ENCODE measurements at regions not wholly inside any gene's neighbourhood (a gene's known extent, or its start where the extent isn't known, plus 50 kb on each side); places are given as distances from the start of the nearest gene placed in this dataset.
"Not testable (repeated sequence)": the region's sequence is repeated elsewhere in the genome, so short reads cannot be mapped to it uniquely, and the experiment has no call there.

GRCh38 chr2:175847128-175847527 lies 154.9 kb downstream of the LNPK start:
- peaks cover 9% of the 10 kb centered on the region for H3K27me3 Mint-ChIP-seq (ENCODE audit: low read depth, poor library complexity)
- no peak for DNase-seq
- H3K4me1 Mint-ChIP-seq: peaks cover 7% of the 10 kb centered on the region
- H3K36me3 Mint-ChIP-seq (ENCODE audit: low read depth): no peaks in the 10 kb centered on the region
- no peak for TF ChIP-seq CTCF (IDR thresholded peaks at IDR 0.05)
- no peak overlapping the region for H3K4me3 Mint-ChIP-seq
- no peak overlapping the region for H3K27ac Mint-ChIP-seq
- no peaks in the 10 kb centered on the region for H3K9me3 Mint-ChIP-seq

- Mint-ChIP-seq H3K27ac (no peak overlapping the region), H3K9me3 (peaks cover 5% of the 10 kb centered on the region), H3K4me1 (no peaks in the 10 kb centered on the region), H3K27me3 (ENCODE audit: low read depth, poor library complexity) (peaks cover 12% of the 10 kb centered on the region), H3K36me3 (ENCODE audit: low read depth) (no peaks in the 10 kb centered on the region), H3K4me3 (no peak overlapping the region)
- no peak for DNase-seq
- TF ChIP-seq CTCF (IDR thresholded peaks at IDR 0.05): no peak
Measured at GRCh38 chr2:175844169-175844568, 157.9 kb downstream of the LNPK start.

GRCh38 chr2:175843625-175844024 lies 158.4 kb downstream of the LNPK start:
- DNase-seq: no peak
- H3K9me3 Mint-ChIP-seq: peaks cover 5% of the 10 kb centered on the region
- TF ChIP-seq CTCF (IDR thresholded peaks at IDR 0.05): no peak
- H3K27me3 Mint-ChIP-seq (ENCODE audit: low read depth, poor library complexity): peaks cover 16% of the 10 kb centered on the region
- no peaks in the 10 kb centered on the region for H3K36me3 Mint-ChIP-seq (ENCODE audit: low read depth)
- H3K4me1 Mint-ChIP-seq: no peaks in the 10 kb centered on the region
- no peak overlapping the region for H3K27ac Mint-ChIP-seq
- H3K4me3 Mint-ChIP-seq: no peak overlapping the region

- no peaks in the 10 kb centered on the region for H3K4me1 Mint-ChIP-seq
- H3K9me3 Mint-ChIP-seq: peaks cover 5% of the 10 kb centered on the region
- no peak overlapping the region for H3K4me3 Mint-ChIP-seq
- H3K27me3 Mint-ChIP-seq (ENCODE audit: low read depth, poor library complexity): peaks cover 16% of the 10 kb centered on the region
- no peaks in the 10 kb centered on the region for H3K36me3 Mint-ChIP-seq (ENCODE audit: low read depth)
- TF ChIP-seq CTCF (IDR thresholded peaks at IDR 0.05): no peak
- DNase-seq: no peak
- H3K27ac Mint-ChIP-seq: no peak overlapping the region
Measured at GRCh38 chr2:175842996-175843395, 159.1 kb downstream of the LNPK start.

- not testable (repeated sequence) for H3K4me1 Mint-ChIP-seq; H3K36me3 Mint-ChIP-seq (ENCODE audit: low read depth); DNase-seq; H3K27ac Mint-ChIP-seq; H3K4me3 Mint-ChIP-seq; H3K9me3 Mint-ChIP-seq
- peaks cover 12% of the 10 kb centered on the region for H3K27me3 Mint-ChIP-seq (ENCODE audit: low read depth, poor library complexity)
Measured at GRCh38 chr2:175840765-175841164, 161.3 kb downstream of the LNPK start.

GRCh38 chr2:175840256-175840655 lies 161.8 kb downstream of the LNPK start:
- H3K9me3 Mint-ChIP-seq: peaks cover 5% of the 10 kb centered on the region
- H3K27ac Mint-ChIP-seq: no peak overlapping the region
- no peak for DNase-seq
- H3K4me1 Mint-ChIP-seq: no peaks in the 10 kb centered on the region
- no peak for TF ChIP-seq CTCF (IDR thresholded peaks at IDR 0.05)
- peaks cover 12% of the 10 kb centered on the region for H3K27me3 Mint-ChIP-seq (ENCODE audit: low read depth, poor library complexity)
- no peaks in the 10 kb centered on the region for H3K36me3 Mint-ChIP-seq (ENCODE audit: low read depth)
- no peak overlapping the region for H3K4me3 Mint-ChIP-seq

Measured in nephron progenitor cell (in vitro differentiated cells).